ENCODE measurements at regions not wholly inside any gene's neighbourhood (a gene's known extent, or its start where the extent isn't known, plus 50 kb on each side); places are given as distances from the start of the nearest gene placed in this dataset.
"Not testable (repeated sequence)": the region's sequence is repeated elsewhere in the genome, so short reads cannot be mapped to it uniquely, and the experiment has no call there.

- H3K27ac ChIP-seq; intact Hi-C loops (cut with DNase I; ENCODE audit: low total_unique reads); DNase-seq (ENCODE audit: low spot score in 2 of 2); H3K36me3 ChIP-seq; H3K9me3 ChIP-seq; H3K4me3 ChIP-seq; H3K27me3 ChIP-seq; H3K4me1 ChIP-seq: not testable (repeated sequence)
These were observed 121.1 kb upstream of the SESTD1 start for GRCh38 chr2:179385756-179386155.

GRCh38 chr2:179383975-179384374 lies 119.3 kb upstream of the SESTD1 start:
- Histone ChIP-seq H3K27ac (no peak overlapping the region), H3K27me3 (no peaks in the 10 kb centered on the region), H3K9me3 (no peaks in the 10 kb centered on the region), H3K4me1 (no peaks in the 10 kb centered on the region), H3K36me3 (no peaks in the 10 kb centered on the region), H3K4me3 (no peak overlapping the region)
- no peak for TF ChIP-seq POLR2A (IDR thresholded peaks at IDR 0.05)
- TF ChIP-seq POLR2AphosphoS5 (IDR thresholded peaks at IDR 0.05): no peak
- TF ChIP-seq CTCF (IDR thresholded peaks at IDR 0.05): no peak
- intact Hi-C loops (cut with DNase I; ENCODE audit: low total_unique reads): no loop called here
- no peak for DNase-seq (ENCODE audit: low spot score in 2 of 2)

GRCh38 chr2:179377296-179377695 lies 112.7 kb upstream of the SESTD1 start:
- intact Hi-C loops (cut with DNase I; ENCODE audit: low total_unique reads): no loop called here
- H3K27me3 ChIP-seq: no peaks in the 10 kb centered on the region
- no peak overlapping the region for H3K4me3 ChIP-seq
- H3K36me3 ChIP-seq: no peaks in the 10 kb centered on the region
- no peaks in the 10 kb centered on the region for H3K4me1 ChIP-seq
- H3K27ac ChIP-seq: no peak overlapping the region
- no peak for TF ChIP-seq POLR2AphosphoS5 (IDR thresholded peaks at IDR 0.05)
- no peak for TF ChIP-seq POLR2A (IDR thresholded peaks at IDR 0.05)
- TF ChIP-seq CTCF (IDR thresholded peaks at IDR 0.05): no peak
- no peaks in the 10 kb centered on the region for H3K9me3 ChIP-seq
- DNase-seq (ENCODE audit: low spot score in 2 of 2): no peak

- no peaks in the 10 kb centered on the region for H3K4me1 ChIP-seq
- H3K4me3 ChIP-seq: no peak overlapping the region
- H3K9me3 ChIP-seq: no peaks in the 10 kb centered on the region
- TF ChIP-seq CTCF (IDR thresholded peaks at IDR 0.05) (no peak), POLR2A (IDR thresholded peaks at IDR 0.05) (no peak), POLR2AphosphoS5 (IDR thresholded peaks at IDR 0.05) (no peak)
- intact Hi-C loops (cut with DNase I; ENCODE audit: low total_unique reads): no loop called here
- DNase-seq (ENCODE audit: low spot score in 2 of 2): no peak
- H3K27me3 ChIP-seq: no peaks in the 10 kb centered on the region
- no peak overlapping the region for H3K27ac ChIP-seq
- H3K36me3 ChIP-seq: no peaks in the 10 kb centered on the region
These were observed 112.2 kb upstream of the SESTD1 start for GRCh38 chr2:179376881-179377280.

- Histone ChIP-seq H3K4me1 (no peaks in the 10 kb centered on the region), H3K9me3 (no peaks in the 10 kb centered on the region), H3K4me3 (no peak overlapping the region), H3K27me3 (no peaks in the 10 kb centered on the region), H3K36me3 (no peaks in the 10 kb centered on the region), H3K27ac (no peak overlapping the region)
- intact Hi-C loops (cut with DNase I; ENCODE audit: low total_unique reads): no loop called here
- DNase-seq (ENCODE audit: low spot score in 2 of 2): no peak
- TF ChIP-seq CTCF (IDR thresholded peaks at IDR 0.05) (no peak), POLR2A (IDR thresholded peaks at IDR 0.05) (no peak)
These were observed 109.2 kb upstream of the SESTD1 start for GRCh38 chr2:179373816-179374215.

- H3K36me3 ChIP-seq; H3K4me3 ChIP-seq; DNase-seq (ENCODE audit: low spot score in 2 of 2); intact Hi-C loops (cut with DNase I; ENCODE audit: low total_unique reads); H3K4me1 ChIP-seq; H3K27ac ChIP-seq; H3K9me3 ChIP-seq; H3K27me3 ChIP-seq: not testable (repeated sequence)
These were observed 100.9 kb upstream of the SESTD1 start for GRCh38 chr2:179365561-179365960.
